ENCODE measurements at regions not wholly inside any gene's neighbourhood (a gene's known extent, or its start where the extent isn't known, plus 50 kb on each side); places are given as distances from the start of the nearest gene placed in this dataset.

GRCh38 chr13:64075543-64076271, 2660.1 kb upstream of the PCDH20 start:
- TF ChIP-seq CTCF (IDR thresholded peaks at IDR 0.05; ENCODE audit: extremely low read depth in 1 of 2, insufficient read depth in 1 of 2, low read depth in 1 of 2, low read length in 2 of 2): no peak
- TF ChIP-seq POLR2AphosphoS5 (IDR thresholded peaks at IDR 0.05; ENCODE audit: insufficient read depth, low read depth, low read length): no peak
- no peak for TF ChIP-seq EZH2 (IDR thresholded peaks at IDR 0.05; ENCODE audit: borderline replicate concordance, low read depth, low read length, severe bottlenecking)
- no peak for TF ChIP-seq POLR2A (IDR thresholded peaks at IDR 0.05; ENCODE audit: low read depth, low read length)
- no peak for TF ChIP-seq MAX (IDR thresholded peaks at IDR 0.05; ENCODE audit: insufficient read depth, insufficient read length)
- TF ChIP-seq JUN (IDR thresholded peaks at IDR 0.05; ENCODE audit: borderline replicate concordance, insufficient read depth, insufficient read length, low read depth): no peak
- no peak for TF ChIP-seq MYC (IDR thresholded peaks at IDR 0.05; ENCODE audit: low read depth, low read length)

Data from endothelial cell of umbilical vein (primary cell).